SK-N-SH (cell line): ENCODE measurements at regions not wholly inside any gene's neighbourhood (a gene's known extent, or its start where the extent isn't known, plus 50 kb on each side); places are given as distances from the start of the nearest gene placed in this dataset.
"Not testable (repeated sequence)": the region's sequence is repeated elsewhere in the genome, so short reads cannot be mapped to it uniquely, and the experiment has no call there.

Source experiments
- CTCF ChIA-PET: fragments of 300-600, 350-600 bp; formaldehyde crosslinking; extraction: SDS; loops from one replicate; lab custom pipeline; 2021; lab: Yijun Ruan, JAX
- POLR2A ChIA-PET: fragments of 350-600 bp; sonication (Branson Sonifier 250); formaldehyde crosslinking; extraction: SDS; loops from one replicate; lab custom pipeline; 2020; ENCODE audit warnings: antibody characterized with exemption, inconsistent platforms; lab: Yijun Ruan, JAX
- DNase-seq: peaks from one replicate; pipeline ENCODE4 v3.0.0; 2012
- H2AFZ ChIP-seq: fragments of 200-600 bp; sonication (generic); 2 replicates; pipeline ENCODE4 v1.8.1; 2016; ENCODE audit warnings: antibody characterized with exemption, mild to moderate bottlenecking, low read depth
- H3F3A ChIP-seq: fragments of 200-600 bp; sonication (generic); replicated peaks from 2 replicates; pipeline ENCODE3; 2016; ENCODE audit warnings: antibody characterized with exemption, mild to moderate bottlenecking; ENCODE audit not compliant: insufficient read depth
- H3K27ac ChIP-seq, 2 experiments: fragments of 200-500 bp in 1 of 2; fragments of 200-600 bp in 1 of 2; sonication (Bioruptor generic) in 1 of 2; sonication (generic), shearing (Covaris generic) in 1 of 2; 2 replicates each; pipeline versions ENCODE4 v1.5.1 to v1.6.1; 2014 to 2016; ENCODE audit warnings: low read depth in 2 of 2, inconsistent platforms in 1 of 2, low read length in 1 of 2, mild to moderate bottlenecking in 1 of 2, mixed read lengths in 1 of 2
- H3K27me3 ChIP-seq: fragments of 200-600 bp; sonication (generic), shearing (Covaris generic); 2 replicates; pipeline ENCODE4 v1.6.1; 2016; ENCODE audit warnings: mixed run types; ENCODE audit not compliant: insufficient read depth
- H3K36me3 ChIP-seq, 2 experiments: fragments of 200-500 bp in 1 of 2; fragments of 200-600 bp in 1 of 2; sonication (Bioruptor generic) in 1 of 2; sonication (generic) in 1 of 2; replicated peaks in 1 of 2; 2 replicates each; pipeline versions ENCODE3 to v1.5.1; 2014 to 2016; ENCODE audit warnings: low read length in 1 of 2, mild to moderate bottlenecking in 1 of 2; ENCODE audit not compliant: insufficient read depth in 2 of 2, control insufficient read depth in 1 of 2
- H3K4me1 ChIP-seq, 2 experiments: fragments of 200-500 bp in 1 of 2; fragments of 200-600 bp in 1 of 2; sonication (Bioruptor generic) in 1 of 2; sonication (generic), shearing (Covaris generic) in 1 of 2; 2 replicates each; pipeline versions ENCODE4 v1.5.1 to v1.6.1; 2014 to 2016; ENCODE audit warnings: low read depth in 1 of 2, low read length in 1 of 2, mixed run types in 1 of 2; ENCODE audit not compliant: insufficient read depth in 2 of 2, control insufficient read depth in 1 of 2
- H3K4me2 ChIP-seq: fragments of 200-600 bp; sonication (generic), shearing (Covaris generic); 2 replicates; pipeline ENCODE4 v1.6.1; 2017; ENCODE audit warnings: mixed run types
- H3K4me3 ChIP-seq, 2 experiments: fragments of 200-500 bp in 1 of 2; fragments of 200-600 bp in 1 of 2; sonication (Bioruptor generic) in 1 of 2; sonication (generic), shearing (Covaris generic) in 1 of 2; 2 replicates each; pipeline versions ENCODE4 v1.5.1 to v1.8.1; 2014 to 2016; ENCODE audit warnings: low read depth in 2 of 2, inconsistent platforms in 1 of 2, low read length in 1 of 2, mild to moderate bottlenecking in 1 of 2, mixed read lengths in 1 of 2, moderate library complexity in 1 of 2
- H3K79me2 ChIP-seq: fragments of 200-600 bp; sonication (generic); 2 replicates; pipeline ENCODE4 v1.8.1; 2017; ENCODE audit warnings: mild to moderate bottlenecking; ENCODE audit not compliant: insufficient read depth
- H3K9ac ChIP-seq: fragments of 200-600 bp; sonication (generic); 2 replicates; pipeline ENCODE4 v1.6.1; 2017; ENCODE audit warnings: mixed run types
- H3K9me2 ChIP-seq: fragments of 200-600 bp; sonication (generic); 2 replicates; pipeline ENCODE4 v1.6.1; 2017; ENCODE audit warnings: mixed run types
- H3K9me3 ChIP-seq: fragments of 200-600 bp; sonication (generic); 2 replicates; pipeline ENCODE4 v1.6.1; 2017; ENCODE audit warnings: mixed run types, mild to moderate bottlenecking, moderate library complexity
- H4K20me1 ChIP-seq: fragments of 200-600 bp; sonication (generic); 2 replicates; pipeline ENCODE4 v1.6.1; 2017; ENCODE audit warnings: mild to moderate bottlenecking, mixed run types; ENCODE audit not compliant: insufficient read depth
- CHD2 ChIP-seq: fragments of 150-350 bp; IDR thresholded peaks from 2 replicates; pipeline ENCODE4 v1.6.1; 2018; ENCODE audit warnings: low read length; ENCODE audit not compliant: partially characterized antibody
- EP300 ChIP-seq, 2 experiments: IDR thresholded peaks; 2 replicates each; pipeline versions ENCODE4 v1.4.0 to v1.6.1; 2012; ENCODE audit warnings: borderline replicate concordance in 1 of 2, low read depth in 1 of 2, low read length in 1 of 2
- JUND ChIP-seq: IDR thresholded peaks from 2 replicates; pipeline ENCODE4 v1.4.0; 2012
- MEF2A ChIP-seq: IDR thresholded peaks from 2 replicates; pipeline ENCODE4 v1.4.0; 2012; ENCODE audit warnings: low read depth, borderline replicate concordance
- NFIC ChIP-seq: IDR thresholded peaks from 2 replicates; pipeline ENCODE4 v1.4.0; 2012; ENCODE audit warnings: borderline replicate concordance
- RXRA ChIP-seq: IDR thresholded peaks from 2 replicates; pipeline ENCODE4 v1.4.0; 2012; ENCODE audit warnings: low read depth, mild to moderate bottlenecking, borderline replicate concordance
- SMC3 ChIP-seq: IDR thresholded peaks from 2 replicates; pipeline ENCODE4 v1.6.1; 2012; ENCODE audit warnings: low read depth, low read length, improper control_type of control experiment
- TCF12 ChIP-seq: IDR thresholded peaks from 2 replicates; pipeline ENCODE4 v1.4.0; 2012
- TEAD4 ChIP-seq: IDR thresholded peaks from 2 replicates; pipeline ENCODE4 v1.4.0; 2012; ENCODE audit warnings: mild to moderate bottlenecking, borderline replicate concordance; ENCODE audit not compliant: insufficient read depth
- WGBS: methylation state at CpG from one replicate; pipeline ENCODE4 v1.1.6; 2017; ENCODE audit warnings: low lambda C conversion rate; 5-methylcytosine and 5-hydroxymethylcytosine counted together
- TF ChIP-seq, protein P1 (sequence below): fragments of 150-350 bp; IDR thresholded peaks from 2 replicates; pipeline ENCODE4 v1.6.1; 2017; ENCODE audit warnings: antibody characterized with exemption, low read length, low read depth, borderline replicate concordance

DNA sequence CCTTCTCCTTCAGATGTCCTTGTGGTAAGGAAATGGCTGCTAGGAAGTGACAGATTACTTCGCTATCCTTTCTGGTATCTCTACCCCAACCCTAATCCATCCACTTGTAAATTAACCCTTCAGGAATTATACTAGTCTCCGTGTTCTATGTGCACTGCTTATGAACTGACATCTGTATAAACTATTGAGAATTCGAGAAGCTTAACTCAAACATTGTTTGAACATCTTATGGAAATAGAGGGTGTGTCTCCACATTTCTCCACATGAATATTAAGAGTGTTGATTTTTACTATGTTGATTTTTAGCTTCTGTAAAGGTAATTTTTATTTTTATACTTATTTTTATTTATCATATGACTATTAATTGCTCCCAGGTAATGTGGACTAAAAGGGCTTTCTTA is 457.6 kb upstream of the ZNF337 start:
- Histone ChIP-seq H3K9me3 (no peaks in the 10 kb centered on the region), H3K4me1 (no peaks in the 10 kb centered on the region), H2AFZ (no peak overlapping the region), H3K4me3 (no peak overlapping the region), H3K9me2 (no peaks in the 10 kb centered on the region), H3K9ac (no peak overlapping the region), H3K27me3 (no peaks in the 10 kb centered on the region; the same call in 1 of the 2 replicates), H3K36me3 (no peaks in the 10 kb centered on the region), H3K27ac (no peak overlapping the region), H3K79me2 (no peaks in the 10 kb centered on the region), H3F3A (no peaks in the 10 kb centered on the region), H3K4me2 (no peak overlapping the region), H4K20me1 (no peaks in the 10 kb centered on the region)
- DNase-seq: no peak
- no peak for TF ChIP-seq TEAD4
- no peak for TF ChIP-seq MEF2A
- no peak for TF ChIP-seq CHD2
- no peak for TF ChIP-seq EP300 (IDR thresholded peaks at IDR 0.05; ENCODE audit: borderline replicate concordance in 1 of 2, low read depth in 1 of 2, low read length in 1 of 2)
- TF ChIP-seq SMC3: no peak
- ChIA-PET POLR2A (no interaction called here), CTCF (no interaction called here)
- 6% methylated on average over 3 of the region's 3 CpGs for WGBS

GRCh38 chr20:26135325-26136110 is 438.9 kb upstream of the ZNF337 start:
- H3K36me3 ChIP-seq: no peaks in the 10 kb centered on the region
- CTCF ChIA-PET: no interaction called here
- peak overlapping the region; percentile 26 to 37; a peak in 3 of 4 replicates for H3K4me3 ChIP-seq
- peak overlapping the region; percentile 6; the same call in 1 of the 2 replicates for H3K4me2 ChIP-seq
- H3K27me3 ChIP-seq: peaks cover 6% of the 10 kb centered on the region; the same call in 1 of the 2 replicates
- H3F3A ChIP-seq: peaks cover 3% of the 10 kb centered on the region
- no peaks in the 10 kb centered on the region for H3K9me2 ChIP-seq
- H3K27ac ChIP-seq: no peak overlapping the region; a peak in 1 of 4 replicates
- 0 out of 2 replicates have a peak, but pooled peaks have one; percentile 12 for TF ChIP-seq RXRA
- TF ChIP-seq TCF12: no peak
- TF ChIP-seq, all 33 proteins: peak for 1
- 37% methylated on average over 14 of the region's 19 CpGs for WGBS
- POLR2A ChIA-PET: no interaction called here
- H3K9ac ChIP-seq: no peak overlapping the region
- no peaks in the 10 kb centered on the region; a peak in 1 of 4 replicates for H3K4me1 ChIP-seq
- DNase-seq: no peak
- H4K20me1 ChIP-seq: no peaks in the 10 kb centered on the region
- no peaks in the 10 kb centered on the region for H3K79me2 ChIP-seq
- no peaks in the 10 kb centered on the region for H3K9me3 ChIP-seq
- H2AFZ ChIP-seq: no peak overlapping the region

- CTCF ChIA-PET: no interaction called here
- no peak overlapping the region for H3K4me2 ChIP-seq
- peaks cover 6% of the 10 kb centered on the region; the same call in 1 of the 2 replicates for H3K27me3 ChIP-seq
- no peak overlapping the region for H2AFZ ChIP-seq
- H3K4me1 ChIP-seq: no peaks in the 10 kb centered on the region; a peak in 1 of 4 replicates
- DNase-seq: no peak
- H3K36me3 ChIP-seq: no peaks in the 10 kb centered on the region
- POLR2A ChIA-PET: no interaction called here
- WGBS: 14% methylated on average over 5 of the region's 10 CpGs
- no peaks in the 10 kb centered on the region for H3K9me3 ChIP-seq
- H3K27ac ChIP-seq: no peak overlapping the region
- peaks cover 3% of the 10 kb centered on the region for H3F3A ChIP-seq
- TF ChIP-seq JUND: no peak
- TF ChIP-seq, protein P1, sequence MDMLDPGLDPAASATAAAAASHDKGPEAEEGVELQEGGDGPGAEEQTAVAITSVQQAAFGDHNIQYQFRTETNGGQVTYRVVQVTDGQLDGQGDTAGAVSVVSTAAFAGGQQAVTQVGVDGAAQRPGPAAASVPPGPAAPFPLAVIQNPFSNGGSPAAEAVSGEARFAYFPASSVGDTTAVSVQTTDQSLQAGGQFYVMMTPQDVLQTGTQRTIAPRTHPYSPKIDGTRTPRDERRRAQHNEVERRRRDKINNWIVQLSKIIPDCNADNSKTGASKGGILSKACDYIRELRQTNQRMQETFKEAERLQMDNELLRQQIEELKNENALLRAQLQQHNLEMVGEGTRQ: no peak
- TF ChIP-seq NFIC: no peak
- H3K9me2 ChIP-seq: no peaks in the 10 kb centered on the region
- no peak overlapping the region for H3K9ac ChIP-seq
- H3K79me2 ChIP-seq: no peaks in the 10 kb centered on the region
- H3K4me3 ChIP-seq: no peak overlapping the region
- no peaks in the 10 kb centered on the region for H4K20me1 ChIP-seq
Measured at GRCh38 chr20:26134606-26135005, 438.0 kb upstream of the ZNF337 start.

- H3K27ac ChIP-seq, H3K9me2 ChIP-seq, H3K36me3 ChIP-seq, H3K9me3 ChIP-seq, H2AFZ ChIP-seq, CTCF ChIA-PET, H3K27me3 ChIP-seq, H4K20me1 ChIP-seq, H3K79me2 ChIP-seq, H3K9ac ChIP-seq, H3K4me1 ChIP-seq, H3K4me2 ChIP-seq, DNase-seq, POLR2A ChIA-PET, H3F3A ChIP-seq: not testable (repeated sequence)
- peak overlapping the region in 1 of 2 experiments; percentile 21; a peak in 1 of 4 replicates for H3K4me3 ChIP-seq
- 17% methylated on average over 10 of the region's 12 CpGs for WGBS
Measured at GRCh38 chr20:26133794-26134193, 437.1 kb upstream of the ZNF337 start.

DNA sequence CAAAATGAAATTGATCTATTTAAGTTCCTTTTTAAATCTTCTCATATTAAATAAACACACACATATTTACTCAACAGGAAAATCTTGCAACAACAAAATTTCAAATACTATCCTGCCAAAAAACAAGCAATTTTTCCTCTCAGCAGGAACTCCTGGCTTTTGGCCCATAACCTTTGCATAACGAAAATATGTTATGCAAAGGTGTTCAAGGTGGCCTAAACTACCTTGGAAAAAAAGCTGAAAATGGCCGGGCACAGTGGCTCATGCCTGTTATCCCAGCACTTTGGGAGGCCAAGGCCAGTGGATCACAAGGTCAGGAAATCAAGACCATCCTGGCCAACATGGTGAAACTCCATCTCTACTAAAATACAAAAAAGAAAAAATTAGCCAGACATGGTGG is 424.3 kb upstream of the ZNF337 start:
- H2AFZ ChIP-seq, H3F3A ChIP-seq, POLR2A ChIA-PET, CTCF ChIA-PET, H4K20me1 ChIP-seq, H3K27me3 ChIP-seq, H3K9me2 ChIP-seq, H3K4me2 ChIP-seq, DNase-seq, H3K4me1 ChIP-seq, H3K79me2 ChIP-seq, H3K9me3 ChIP-seq, H3K27ac ChIP-seq, H3K9ac ChIP-seq, H3K4me3 ChIP-seq, H3K36me3 ChIP-seq: not testable (repeated sequence)
- 7% methylated on average over 2 of the region's 2 CpGs for WGBS
